BE2C (cell line): ENCODE measurements at regions not wholly inside any gene's neighbourhood (a gene's known extent, or its start where the extent isn't known, plus 50 kb on each side); places are given as distances from the start of the nearest gene placed in this dataset.

Experiments used
- DNase-seq: peaks from one replicate; pipeline ENCODE4 v3.0.0-alpha.2; 2020
- H3K27me3 ChIP-seq: fragments of 250-450 bp; sonication (Bioruptor Pico); 2 replicates; pipeline ENCODE4 v1.5.1; 2020; ENCODE audit warnings: mild to moderate bottlenecking
- H3K36me3 ChIP-seq: fragments of 250-450 bp; sonication (Bioruptor Pico); 2 replicates; pipeline ENCODE4 v1.5.1; 2020; ENCODE audit warnings: mild to moderate bottlenecking
- H3K4me1 ChIP-seq: fragments of 250-450 bp; sonication (Bioruptor Pico); 2 replicates; pipeline ENCODE4 v1.5.1; 2020
- H3K4me3 ChIP-seq: 2 replicates; pipeline ENCODE4 v1.5.1; 2011; ENCODE audit warnings: low read depth, low read length
- H3K9me3 ChIP-seq: fragments of 250-450 bp; sonication (Bioruptor Pico); 2 replicates; pipeline ENCODE4 v1.5.1; 2020
- CTCF ChIP-seq: IDR thresholded peaks from 2 replicates; pipeline ENCODE4 v1.5.1; 2012; ENCODE audit warnings: mild to moderate bottlenecking, low read depth, low read length

GRCh38 chr20:12068121-12068520, 150.4 kb downstream of the BTBD3 start:
- Histone ChIP-seq H3K27me3 (no peaks in the 10 kb centered on the region), H3K36me3 (no peaks in the 10 kb centered on the region), H3K4me1 (no peaks in the 10 kb centered on the region; the same call in 1 of the 2 replicates), H3K4me3 (no peak overlapping the region), H3K9me3 (no peaks in the 10 kb centered on the region)
- no peak for TF ChIP-seq CTCF
- no peak for DNase-seq

DNA sequence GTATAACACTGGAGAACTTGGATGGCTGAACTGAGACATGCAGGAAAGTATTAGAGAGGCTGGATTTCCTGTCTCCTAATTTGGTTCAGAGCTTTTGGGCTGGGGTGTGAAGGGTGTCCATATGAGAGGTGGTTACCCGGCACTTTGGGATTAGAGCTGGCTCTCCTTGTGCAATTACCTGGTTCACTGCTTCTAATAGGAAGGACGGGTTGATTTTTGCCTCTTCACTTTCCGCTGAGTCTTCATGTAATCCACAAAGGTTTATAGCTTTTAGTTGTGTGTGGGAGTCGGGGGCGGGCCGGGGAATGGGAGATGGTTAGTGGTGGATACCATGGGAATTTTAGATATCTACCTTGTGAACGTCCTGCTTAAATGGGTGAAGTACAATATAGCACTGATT, 151.5 kb downstream of the BTBD3 start:
- no peak for TF ChIP-seq CTCF
- no peaks in the 10 kb centered on the region for H3K27me3 ChIP-seq
- H3K36me3 ChIP-seq = no peaks in the 10 kb centered on the region
- no peak overlapping the region for H3K4me3 ChIP-seq
- DNase-seq = no peak
- no peaks in the 10 kb centered on the region for H3K9me3 ChIP-seq
- H3K4me1 ChIP-seq = no peaks in the 10 kb centered on the region

GRCh38 chr20:12072221-12072953, 154.7 kb downstream of the BTBD3 start:
- H3K27me3 ChIP-seq = no peaks in the 10 kb centered on the region
- no peaks in the 10 kb centered on the region for H3K4me1 ChIP-seq
- no peak for TF ChIP-seq CTCF
- no peaks in the 10 kb centered on the region for H3K36me3 ChIP-seq
- H3K9me3 ChIP-seq = no peaks in the 10 kb centered on the region
- no peak overlapping the region for H3K4me3 ChIP-seq
- DNase-seq = no peak

GRCh38 chr20:12072954-12073264, 155.2 kb downstream of the BTBD3 start:
- no peak for TF ChIP-seq CTCF
- Histone ChIP-seq H3K4me1 (no peaks in the 10 kb centered on the region), H3K9me3 (no peaks in the 10 kb centered on the region), H3K4me3 (no peak overlapping the region), H3K36me3 (no peaks in the 10 kb centered on the region), H3K27me3 (no peaks in the 10 kb centered on the region)
- no peak for DNase-seq

GRCh38 chr20:12074111-12074655, 156.5 kb downstream of the BTBD3 start:
- Histone ChIP-seq H3K36me3 (no peaks in the 10 kb centered on the region), H3K27me3 (no peaks in the 10 kb centered on the region), H3K9me3 (no peaks in the 10 kb centered on the region), H3K4me1 (no peaks in the 10 kb centered on the region), H3K4me3 (no peak overlapping the region)
- DNase-seq = no peak
- TF ChIP-seq CTCF = no peak

- TF ChIP-seq CTCF = no peak
- no peaks in the 10 kb centered on the region for H3K4me1 ChIP-seq
- no peaks in the 10 kb centered on the region for H3K9me3 ChIP-seq
- no peaks in the 10 kb centered on the region for H3K36me3 ChIP-seq
- H3K27me3 ChIP-seq = no peaks in the 10 kb centered on the region
- H3K4me3 ChIP-seq = no peak overlapping the region
- DNase-seq = no peak
Observed at GRCh38 chr20:12076200-12076599, 158.5 kb downstream of the BTBD3 start.
